Endothelial cell of umbilical vein (primary cell): ENCODE measurements at regions not wholly inside any gene's neighbourhood (a gene's known extent, or its start where the extent isn't known, plus 50 kb on each side); places are given as distances from the start of the nearest gene placed in this dataset.

Experiments
- POLR2AphosphoS5 ChIP-seq: IDR thresholded peaks from 2 replicates; pipeline ENCODE4 v1.6.1; 2012; ENCODE audit warnings: low read depth, mild to moderate bottlenecking, control low read depth, low read length, moderate library complexity; ENCODE audit not compliant: insufficient read depth
- TF ChIP-seq, protein P1 (sequence below), 2 donors: IDR thresholded peaks; 1 replicate in 1 of 2; 2 replicates in 1 of 2; pipeline ENCODE4 v1.5.1; 2011; ENCODE audit warnings: low read length in 2 of 2, mild to moderate bottlenecking in 2 of 2, moderate library complexity in 2 of 2, control low read depth in 1 of 2, inconsistent platforms in 1 of 2, low read depth in 1 of 2; ENCODE audit not compliant: insufficient read depth in 1 of 2; ENCODE audit errors: extremely low read depth in 1 of 2

DNA sequence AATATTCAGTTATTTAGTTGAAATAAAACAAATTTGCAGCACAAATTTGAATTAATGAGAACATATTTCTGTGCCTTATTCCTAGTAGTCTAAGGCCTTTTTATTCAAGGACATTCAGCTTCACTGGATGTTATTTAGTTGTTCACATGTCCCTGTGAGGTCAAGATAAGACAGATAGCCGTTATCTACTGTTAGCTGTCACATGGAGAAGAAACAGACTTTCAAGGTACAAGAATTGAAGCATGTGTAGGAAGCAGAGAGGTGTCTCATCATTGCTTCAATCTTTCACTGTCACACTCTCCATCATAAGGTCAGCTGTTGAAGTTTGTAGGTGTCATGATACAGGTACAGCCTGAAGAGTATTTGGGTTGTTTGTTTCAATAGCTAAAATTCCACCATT lies 112.9 kb upstream of the JAG1 start:
- TF ChIP-seq, protein P1, sequence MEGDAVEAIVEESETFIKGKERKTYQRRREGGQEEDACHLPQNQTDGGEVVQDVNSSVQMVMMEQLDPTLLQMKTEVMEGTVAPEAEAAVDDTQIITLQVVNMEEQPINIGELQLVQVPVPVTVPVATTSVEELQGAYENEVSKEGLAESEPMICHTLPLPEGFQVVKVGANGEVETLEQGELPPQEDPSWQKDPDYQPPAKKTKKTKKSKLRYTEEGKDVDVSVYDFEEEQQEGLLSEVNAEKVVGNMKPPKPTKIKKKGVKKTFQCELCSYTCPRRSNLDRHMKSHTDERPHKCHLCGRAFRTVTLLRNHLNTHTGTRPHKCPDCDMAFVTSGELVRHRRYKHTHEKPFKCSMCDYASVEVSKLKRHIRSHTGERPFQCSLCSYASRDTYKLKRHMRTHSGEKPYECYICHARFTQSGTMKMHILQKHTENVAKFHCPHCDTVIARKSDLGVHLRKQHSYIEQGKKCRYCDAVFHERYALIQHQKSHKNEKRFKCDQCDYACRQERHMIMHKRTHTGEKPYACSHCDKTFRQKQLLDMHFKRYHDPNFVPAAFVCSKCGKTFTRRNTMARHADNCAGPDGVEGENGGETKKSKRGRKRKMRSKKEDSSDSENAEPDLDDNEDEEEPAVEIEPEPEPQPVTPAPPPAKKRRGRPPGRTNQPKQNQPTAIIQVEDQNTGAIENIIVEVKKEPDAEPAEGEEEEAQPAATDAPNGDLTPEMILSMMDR (IDR thresholded peaks at IDR 0.05; ENCODE audit: extremely low read depth in 1 of 2, insufficient read depth in 1 of 2, low read depth in 1 of 2, low read length in 2 of 2): no peak
- no peak for TF ChIP-seq POLR2AphosphoS5
